HCT116 (cell line): ENCODE measurements at regions not wholly inside any gene's neighbourhood (a gene's known extent, or its start where the extent isn't known, plus 50 kb on each side); places are given as distances from the start of the nearest gene placed in this dataset.

Source experiments
- ATAC-seq: fragments of 200-7000 bp; cut with Tn5 transposase; 2 replicates; pipeline ENCODE4 v1.9.1; 2020; ENCODE audit warnings: mild to moderate bottlenecking, moderate library complexity
- BruUV-seq: library from RNA; stranded (reverse); fragments of 400-500 nt; replicated peaks from 2 replicates; lab custom pipeline; 2021; lab: Mats Ljungman, UMichigan
- CTCF ChIA-PET: fragments of 300-600 bp; sonication (Branson Sonifier 250); formaldehyde crosslinking; loops from one replicate; lab custom pipeline; 2021; ENCODE audit warnings: antibody characterized with exemption; lab: Charles Lee
- POLR2A ChIA-PET: fragments of 300-600, 350-600 bp; sonication (Branson Sonifier 250); formaldehyde crosslinking; loops from one replicate; lab custom pipeline; 2021; ENCODE audit warnings: antibody characterized with exemption; lab: Charles Lee
- RAD21 ChIA-PET, 2 experiments: fragments of 300-600 bp; sonication (Branson Sonifier 250); formaldehyde crosslinking; loops; one replicate each; lab custom pipeline; 2023; ENCODE audit warnings: low total read pairs in 2 of 2; ENCODE audit not compliant: uncharacterized antibody in 2 of 2, unreplicated experiment in 2 of 2, low non-redundant PET in 1 of 2; lab: Charles Lee
- DNase-seq: peaks from one replicate; pipeline ENCODE4 v3.0.0-alpha.2; 2010; ENCODE audit warnings: low read depth, low spot score
- H2AFZ ChIP-seq: fragments of 200-600 bp; shearing (Covaris generic), sonication (generic); 2 replicates; pipeline ENCODE4 v1.6.1; 2017; ENCODE audit warnings: low read depth, mixed run types, mixed read lengths, antibody characterized with exemption, low read length; ENCODE audit not compliant: poor library complexity, severe bottlenecking
- H3K27ac ChIP-seq: 2 replicates; pipeline ENCODE4 v1.5.1; 2012; ENCODE audit warnings: low read depth, low read length
- H3K27me3 ChIP-seq: fragments of 200-600 bp; sonication (generic); 2 replicates; pipeline ENCODE4 v1.6.1; 2016; ENCODE audit warnings: mixed run types, low read length, mixed read lengths; ENCODE audit not compliant: insufficient read depth
- H3K36me3 ChIP-seq, 2 experiments: fragments of 200-500 bp in 1 of 2; fragments of 200-600 bp in 1 of 2; sonication (Bioruptor generic) in 1 of 2; sonication (generic) in 1 of 2; 2 replicates each; pipeline versions ENCODE4 v1.5.1 to v1.6.1; 2014 to 2016; ENCODE audit warnings: low read length in 2 of 2, inconsistent platforms in 1 of 2, mixed read lengths in 1 of 2, mixed run types in 1 of 2; ENCODE audit not compliant: insufficient read depth in 2 of 2, control insufficient read depth in 1 of 2
- H3K4me1 ChIP-seq, 2 experiments: fragments of 200-600 bp in 1 of 2; sonication (generic) in 1 of 2; 2 replicates each; pipeline versions ENCODE4 v1.5.1 to v1.6.1; 2012 to 2017; ENCODE audit warnings: low read length in 2 of 2, inconsistent platforms in 1 of 2, mild to moderate bottlenecking in 1 of 2, mixed read lengths in 1 of 2, mixed run types in 1 of 2, moderate library complexity in 1 of 2; ENCODE audit not compliant: insufficient read depth in 2 of 2, control insufficient read depth in 1 of 2
- H3K4me2 ChIP-seq: fragments of 200-600 bp; sonication (generic); 2 replicates; pipeline ENCODE4 v1.6.1; 2017; ENCODE audit warnings: mixed run types, low read length, mixed read lengths
- H3K4me3 ChIP-seq, 2 experiments: fragments of 200-600 bp in 1 of 2; sonication (generic) in 1 of 2; replicated peaks in 1 of 2; 2 replicates each; pipeline ENCODE4 v1.5.1; 2011 to 2016; ENCODE audit warnings: low read length in 2 of 2, control low read depth in 1 of 2, low read depth in 1 of 2, mild to moderate bottlenecking in 1 of 2, mixed read lengths in 1 of 2, mixed run types in 1 of 2
- H3K79me2 ChIP-seq: fragments of 200-600 bp; sonication (generic); 2 replicates; pipeline ENCODE4 v1.6.1; 2017; ENCODE audit warnings: mild to moderate bottlenecking, mixed run types, low read length, moderate library complexity, mixed read lengths; ENCODE audit not compliant: insufficient read depth
- H3K9ac ChIP-seq: fragments of 200-600 bp; sonication (generic); 2 replicates; pipeline ENCODE4 v1.6.1; 2016; ENCODE audit warnings: low read length, mixed read lengths
- H3K9me2 ChIP-seq: fragments of 200-600 bp; sonication (generic), shearing (Covaris generic); 2 replicates; pipeline ENCODE4 v1.6.1; 2017; ENCODE audit warnings: mixed run types, mild to moderate bottlenecking, moderate library complexity; ENCODE audit not compliant: insufficient read depth
- H3K9me3 ChIP-seq, 2 experiments: fragments of 200-500 bp in 1 of 2; fragments of 200-600 bp in 1 of 2; sonication (Bioruptor generic) in 1 of 2; sonication (generic) in 1 of 2; 2 replicates each; pipeline ENCODE4 v1.6.1; 2014 to 2017; ENCODE audit warnings: low read length in 2 of 2, mixed read lengths in 2 of 2, inconsistent platforms in 1 of 2, low read depth in 1 of 2, mild to moderate bottlenecking in 1 of 2, mixed run types in 1 of 2, moderate library complexity in 1 of 2; ENCODE audit not compliant: control insufficient read depth in 1 of 2, insufficient read depth in 1 of 2
- H4K20me1 ChIP-seq: fragments of 200-600 bp; sonication (generic), shearing (Covaris generic); 2 replicates; pipeline ENCODE4 v1.6.1; 2017; ENCODE audit warnings: mixed run types, mild to moderate bottlenecking, moderate library complexity; ENCODE audit not compliant: insufficient read depth
- ATF3 ChIP-seq: IDR thresholded peaks from 2 replicates; pipeline ENCODE4 v1.6.1; 2012
- CEBPB ChIP-seq: IDR thresholded peaks from 2 replicates; pipeline ENCODE4 v1.6.1; 2012; ENCODE audit warnings: low read depth
- EGR1 ChIP-seq: IDR thresholded peaks from 2 replicates; pipeline ENCODE4 v1.6.1; 2012; ENCODE audit warnings: low read depth
- EZH2phosphoT487 ChIP-seq: fragments of 200-600 bp; IDR thresholded peaks from 2 replicates; pipeline ENCODE4 v1.6.1; 2018; ENCODE audit warnings: antibody characterized with exemption, borderline replicate concordance
- JUND ChIP-seq: IDR thresholded peaks from 2 replicates; pipeline ENCODE4 v1.6.1; 2012
- RAD21 ChIP-seq: IDR thresholded peaks from 2 replicates; pipeline ENCODE4 v1.6.1; 2012; ENCODE audit warnings: low read depth, mild to moderate bottlenecking
- REST ChIP-seq: IDR thresholded peaks from 2 replicates; pipeline ENCODE4 v1.6.1; 2012; ENCODE audit warnings: low read depth
- SIN3A ChIP-seq: IDR thresholded peaks from 2 replicates; pipeline ENCODE4 v1.6.1; 2012; ENCODE audit warnings: low read depth
- SRF ChIP-seq: IDR thresholded peaks from 2 replicates; pipeline ENCODE4 v1.6.1; 2012; ENCODE audit warnings: low read depth
- ZBTB33 ChIP-seq: IDR thresholded peaks from 2 replicates; pipeline ENCODE4 v1.6.1; 2011; ENCODE audit warnings: mild to moderate bottlenecking, low read length, moderate library complexity; ENCODE audit not compliant: insufficient replicate concordance; ENCODE audit errors: extremely low read depth
- ZFX ChIP-seq: fragments of 450-650 bp; IDR thresholded peaks from 2 replicates; pipeline ENCODE4 v1.6.1; 2017
- intact Hi-C: fragments of 100-400 bp; cut with micrococcal nuclease; formaldehyde crosslinking; loops from 2 replicates; pipeline ENCODE4 v1.10.0; 2022

GRCh38 chr13:33556828-33557227, 261.1 kb upstream of the RFC3 start (continued):
- TF ChIP-seq REST (no peak), ATF3 (no peak), EZH2phosphoT487 (no peak)

- ChIA-PET RAD21 (no interaction called here), CTCF (no interaction called here), POLR2A (no interaction called here)
- ATAC-seq (no peak), DNase-seq (no peak)
- TF ChIP-seq EGR1 (no peak), RAD21 (no peak), REST (no peak), JUND (no peak), CEBPB (no peak), ZBTB33 (no peak), ZFX (no peak), SIN3A (no peak), SRF (no peak)
- Histone ChIP-seq H2AFZ (no peak overlapping the region), H3K36me3 (no peaks in the 10 kb centered on the region), H3K4me2 (no peak overlapping the region), H3K4me1 (no peaks in the 10 kb centered on the region), H3K27ac (no peak overlapping the region), H3K9me2 (no peaks in the 10 kb centered on the region), H3K27me3 (no peaks in the 10 kb centered on the region), H3K4me3 (no peak overlapping the region), H3K9me3 (no peaks in the 10 kb centered on the region), H3K79me2 (no peaks in the 10 kb centered on the region), H4K20me1 (no peaks in the 10 kb centered on the region), H3K9ac (no peak overlapping the region)
- no TSS peak for BruUV-seq
- intact Hi-C loops, result no loop called here
Observed at GRCh38 chr13:33560726-33561125, 257.2 kb upstream of the RFC3 start.
